ENCODE measurements at regions not wholly inside any gene's neighbourhood (a gene's known extent, or its start where the extent isn't known, plus 50 kb on each side); places are given as distances from the start of the nearest gene placed in this dataset.

- Histone ChIP-seq H3K4me1 (ENCODE audit: control insufficient read depth, insufficient read depth, low read length, unreplicated experiment) (no peaks in the 10 kb centered on the region), H3K4me3 (ENCODE audit: low read depth, low read length) (no peak overlapping the region), H3K27me3 (ENCODE audit: insufficient read depth, low read length) (peaks cover 54% of the 10 kb centered on the region), H2AFZ (ENCODE audit: low read length, unreplicated experiment) (no peak overlapping the region), H3K36me3 (ENCODE audit: insufficient read depth, low read length) (no peaks in the 10 kb centered on the region), H3K27ac (ENCODE audit: low read depth, low read length) (no peak overlapping the region), H3K79me2 (ENCODE audit: control insufficient read depth, insufficient read depth, low read length, unreplicated experiment) (no peaks in the 10 kb centered on the region)
Measured at GRCh38 chr5:10876006-10876744, 115.1 kb upstream of the DAP start.

- Histone ChIP-seq H3K79me2 (ENCODE audit: control insufficient read depth, insufficient read depth, low read length, unreplicated experiment) (no peaks in the 10 kb centered on the region), H3K36me3 (ENCODE audit: insufficient read depth, low read length) (no peaks in the 10 kb centered on the region), H3K27ac (ENCODE audit: low read depth, low read length) (no peak overlapping the region), H3K4me3 (ENCODE audit: low read depth, low read length) (no peak overlapping the region), H2AFZ (ENCODE audit: low read length, unreplicated experiment) (no peak overlapping the region), H3K27me3 (ENCODE audit: insufficient read depth, low read length) (peaks cover 55% of the 10 kb centered on the region), H3K4me1 (ENCODE audit: control insufficient read depth, insufficient read depth, low read length, unreplicated experiment) (no peaks in the 10 kb centered on the region)
Measured at GRCh38 chr5:10875201-10875768, 114.3 kb upstream of the DAP start.

GRCh38 chr5:10874541-10874940, 113.5 kb upstream of the DAP start:
- H2AFZ ChIP-seq (ENCODE audit: low read length, unreplicated experiment): no peak overlapping the region
- H3K36me3 ChIP-seq (ENCODE audit: insufficient read depth, low read length): no peaks in the 10 kb centered on the region
- H3K27me3 ChIP-seq (ENCODE audit: insufficient read depth, low read length): peaks cover 53% of the 10 kb centered on the region
- H3K27ac ChIP-seq (ENCODE audit: low read depth, low read length): no peak overlapping the region
- no peaks in the 10 kb centered on the region for H3K4me1 ChIP-seq (ENCODE audit: control insufficient read depth, insufficient read depth, low read length, unreplicated experiment)
- H3K4me3 ChIP-seq (ENCODE audit: low read depth, low read length): no peak overlapping the region
- H3K79me2 ChIP-seq (ENCODE audit: control insufficient read depth, insufficient read depth, low read length, unreplicated experiment): no peaks in the 10 kb centered on the region

- H3K27ac ChIP-seq (ENCODE audit: low read depth, low read length): no peak overlapping the region
- no peaks in the 10 kb centered on the region for H3K4me1 ChIP-seq (ENCODE audit: control insufficient read depth, insufficient read depth, low read length, unreplicated experiment)
- no peaks in the 10 kb centered on the region for H3K36me3 ChIP-seq (ENCODE audit: insufficient read depth, low read length)
- H3K4me3 ChIP-seq (ENCODE audit: low read depth, low read length): no peak overlapping the region
- H2AFZ ChIP-seq (ENCODE audit: low read length, unreplicated experiment): no peak overlapping the region
- peaks cover 62% of the 10 kb centered on the region for H3K27me3 ChIP-seq (ENCODE audit: insufficient read depth, low read length)
- H3K79me2 ChIP-seq (ENCODE audit: control insufficient read depth, insufficient read depth, low read length, unreplicated experiment): no peaks in the 10 kb centered on the region
Measured at GRCh38 chr5:10870791-10871190, 109.8 kb upstream of the DAP start.

- H3K4me3 ChIP-seq (ENCODE audit: low read depth, low read length): no peak overlapping the region
- no peaks in the 10 kb centered on the region for H3K36me3 ChIP-seq (ENCODE audit: insufficient read depth, low read length)
- H3K4me1 ChIP-seq (ENCODE audit: control insufficient read depth, insufficient read depth, low read length, unreplicated experiment): no peaks in the 10 kb centered on the region
- H2AFZ ChIP-seq (ENCODE audit: low read length, unreplicated experiment): no peak overlapping the region
- no peak overlapping the region for H3K27ac ChIP-seq (ENCODE audit: low read depth, low read length)
- peaks cover 69% of the 10 kb centered on the region for H3K27me3 ChIP-seq (ENCODE audit: insufficient read depth, low read length)
- H3K79me2 ChIP-seq (ENCODE audit: control insufficient read depth, insufficient read depth, low read length, unreplicated experiment): no peaks in the 10 kb centered on the region
Measured at GRCh38 chr5:10868956-10869355, 107.9 kb upstream of the DAP start.

GRCh38 chr5:10867389-10868303, 106.6 kb upstream of the DAP start:
- no peaks in the 10 kb centered on the region for H3K4me1 ChIP-seq (ENCODE audit: control insufficient read depth, insufficient read depth, low read length, unreplicated experiment)
- no peak overlapping the region for H3K27ac ChIP-seq (ENCODE audit: low read depth, low read length)
- H3K27me3 ChIP-seq (ENCODE audit: insufficient read depth, low read length): peaks cover 62% of the 10 kb centered on the region
- no peak overlapping the region for H3K4me3 ChIP-seq (ENCODE audit: low read depth, low read length)
- no peaks in the 10 kb centered on the region for H3K79me2 ChIP-seq (ENCODE audit: control insufficient read depth, insufficient read depth, low read length, unreplicated experiment)
- no peak overlapping the region for H2AFZ ChIP-seq (ENCODE audit: low read length, unreplicated experiment)
- no peaks in the 10 kb centered on the region for H3K36me3 ChIP-seq (ENCODE audit: insufficient read depth, low read length)

GRCh38 chr5:10866913-10867312, 105.9 kb upstream of the DAP start:
- Histone ChIP-seq H3K27me3 (ENCODE audit: insufficient read depth, low read length) (peaks cover 66% of the 10 kb centered on the region), H2AFZ (ENCODE audit: low read length, unreplicated experiment) (no peak overlapping the region), H3K4me3 (ENCODE audit: low read depth, low read length) (no peak overlapping the region), H3K4me1 (ENCODE audit: control insufficient read depth, insufficient read depth, low read length, unreplicated experiment) (no peaks in the 10 kb centered on the region), H3K36me3 (ENCODE audit: insufficient read depth, low read length) (no peaks in the 10 kb centered on the region), H3K79me2 (ENCODE audit: control insufficient read depth, insufficient read depth, low read length, unreplicated experiment) (no peaks in the 10 kb centered on the region), H3K27ac (ENCODE audit: low read depth, low read length) (no peak overlapping the region)

GRCh38 chr5:10863763-10864383, 102.8 kb upstream of the DAP start:
- Histone ChIP-seq H2AFZ (ENCODE audit: low read length, unreplicated experiment) (no peak overlapping the region), H3K4me3 (ENCODE audit: low read depth, low read length) (no peak overlapping the region), H3K27ac (ENCODE audit: low read depth, low read length) (no peak overlapping the region), H3K27me3 (ENCODE audit: insufficient read depth, low read length) (peaks cover 45% of the 10 kb centered on the region), H3K4me1 (ENCODE audit: control insufficient read depth, insufficient read depth, low read length, unreplicated experiment) (no peaks in the 10 kb centered on the region), H3K79me2 (ENCODE audit: control insufficient read depth, insufficient read depth, low read length, unreplicated experiment) (no peaks in the 10 kb centered on the region), H3K36me3 (ENCODE audit: insufficient read depth, low read length) (no peaks in the 10 kb centered on the region)

- no peak overlapping the region for H2AFZ ChIP-seq (ENCODE audit: low read length, unreplicated experiment)
- no peak overlapping the region for H3K27ac ChIP-seq (ENCODE audit: low read depth, low read length)
- H3K4me3 ChIP-seq (ENCODE audit: low read depth, low read length): no peak overlapping the region
- peaks cover 48% of the 10 kb centered on the region; the same call in 1 of the 2 replicates for H3K27me3 ChIP-seq (ENCODE audit: insufficient read depth, low read length)
- H3K79me2 ChIP-seq (ENCODE audit: control insufficient read depth, insufficient read depth, low read length, unreplicated experiment): no peaks in the 10 kb centered on the region
- no peaks in the 10 kb centered on the region for H3K4me1 ChIP-seq (ENCODE audit: control insufficient read depth, insufficient read depth, low read length, unreplicated experiment)
- H3K36me3 ChIP-seq (ENCODE audit: insufficient read depth, low read length): no peaks in the 10 kb centered on the region
Measured at GRCh38 chr5:10862085-10862484, 101.1 kb upstream of the DAP start.

GRCh38 chr5:10861423-10861790, 100.4 kb upstream of the DAP start:
- no peak overlapping the region for H2AFZ ChIP-seq (ENCODE audit: low read length, unreplicated experiment)
- H3K27ac ChIP-seq (ENCODE audit: low read depth, low read length): no peak overlapping the region
- H3K4me3 ChIP-seq (ENCODE audit: low read depth, low read length): no peak overlapping the region
- no peaks in the 10 kb centered on the region for H3K79me2 ChIP-seq (ENCODE audit: control insufficient read depth, insufficient read depth, low read length, unreplicated experiment)
- H3K36me3 ChIP-seq (ENCODE audit: insufficient read depth, low read length): no peaks in the 10 kb centered on the region
- peaks cover 44% of the 10 kb centered on the region; the same call in 1 of the 2 replicates for H3K27me3 ChIP-seq (ENCODE audit: insufficient read depth, low read length)
- H3K4me1 ChIP-seq (ENCODE audit: control insufficient read depth, insufficient read depth, low read length, unreplicated experiment): no peaks in the 10 kb centered on the region

All from ACC112 (cell line).